H9 (cell line): ENCODE measurements at regions not wholly inside any gene's neighbourhood (a gene's known extent, or its start where the extent isn't known, plus 50 kb on each side); places are given as distances from the start of the nearest gene placed in this dataset.
"Not testable (repeated sequence)": the region's sequence is repeated elsewhere in the genome, so short reads cannot be mapped to it uniquely, and the experiment has no call there.

ENCODE experiments used
- DNase-seq: peaks from one replicate; pipeline ENCODE4 v3.0.0-alpha.2; 2017
- H2AFZ ChIP-seq: one replicate; pipeline ENCODE4 v1.6.1; 2013; ENCODE audit warnings: mild to moderate bottlenecking, low read length, control low read depth, moderate library complexity
- H2AK5ac ChIP-seq: 2 replicates; pipeline ENCODE4 v1.6.1; 2013; ENCODE audit warnings: low read length, control low read depth, mixed read lengths; ENCODE audit not compliant: insufficient read length
- H2BK120ac ChIP-seq: one replicate; pipeline ENCODE4 v1.6.1; 2013; ENCODE audit warnings: low read depth, mild to moderate bottlenecking, low read length, control low read depth, inconsistent platforms; ENCODE audit not compliant: poor library complexity, severe bottlenecking
- H2BK12ac ChIP-seq: 2 replicates; pipeline ENCODE4 v1.6.1; 2013; ENCODE audit warnings: low read length, control low read depth, mixed read lengths, low read depth; ENCODE audit not compliant: insufficient read length
- H2BK15ac ChIP-seq: 2 replicates; pipeline ENCODE4 v1.6.1; 2013; ENCODE audit warnings: low read depth, low read length, control low read depth
- H2BK20ac ChIP-seq: one replicate; pipeline ENCODE4 v1.6.1; 2013; ENCODE audit warnings: low read depth, mild to moderate bottlenecking, low read length, control low read depth, inconsistent platforms; ENCODE audit not compliant: poor library complexity, severe bottlenecking
- H2BK5ac ChIP-seq: 2 replicates; pipeline ENCODE4 v1.6.1; 2013; ENCODE audit warnings: low read length, control low read depth, mixed read lengths; ENCODE audit not compliant: insufficient read length
- H3K14ac ChIP-seq: 2 replicates; pipeline ENCODE4 v1.6.1; 2013; ENCODE audit warnings: low read length, control low read depth; ENCODE audit not compliant: insufficient read depth
- H3K18ac ChIP-seq: 2 replicates; pipeline ENCODE4 v1.6.1; 2013; ENCODE audit warnings: low read depth, mild to moderate bottlenecking, mixed read lengths, low read length, control low read depth; ENCODE audit not compliant: insufficient read length
- H3K23ac ChIP-seq: 2 replicates; pipeline ENCODE4 v1.6.1; 2013; ENCODE audit warnings: low read length, control low read depth, mixed read lengths, low read depth; ENCODE audit not compliant: insufficient read length
- H3K23me2 ChIP-seq: 2 replicates; pipeline ENCODE4 v1.6.1; 2013; ENCODE audit warnings: low read depth, mild to moderate bottlenecking, mixed read lengths, low read length, control low read depth; ENCODE audit not compliant: insufficient read length, poor library complexity, severe bottlenecking
- H3K27ac ChIP-seq: 2 replicates; pipeline ENCODE4 v1.5.1; 2013; ENCODE audit warnings: low read length, control low read depth, mixed read lengths, low read depth; ENCODE audit not compliant: insufficient read length
- H3K27me3 ChIP-seq: 2 replicates; pipeline ENCODE4 v1.6.1; 2013; ENCODE audit warnings: low read length, control low read depth, inconsistent platforms; ENCODE audit not compliant: insufficient read depth
- H3K4ac ChIP-seq: 2 replicates; pipeline ENCODE4 v1.6.1; 2013; ENCODE audit warnings: low read depth, mild to moderate bottlenecking, control low read depth, inconsistent platforms, low read length, moderate library complexity
- H3K4me1 ChIP-seq: 2 replicates; pipeline ENCODE4 v1.6.1; 2013; ENCODE audit warnings: low read length, control low read depth, inconsistent platforms; ENCODE audit not compliant: insufficient read depth
- H3K4me2 ChIP-seq: 2 replicates; pipeline ENCODE4 v1.6.1; 2013; ENCODE audit warnings: low read length, control low read depth, mixed read lengths; ENCODE audit not compliant: insufficient read length, insufficient read depth
- H3K56ac ChIP-seq: 2 replicates; pipeline ENCODE4 v1.6.1; 2013; ENCODE audit warnings: low read depth, mild to moderate bottlenecking, mixed read lengths, low read length, control low read depth; ENCODE audit not compliant: insufficient read length
- H3K79me1 ChIP-seq: 2 replicates; pipeline ENCODE4 v1.6.1; 2013; ENCODE audit warnings: low read depth, mild to moderate bottlenecking, moderate library complexity, low read length, control low read depth, inconsistent platforms; ENCODE audit not compliant: insufficient read depth, poor library complexity, severe bottlenecking
- H3K79me2 ChIP-seq: 2 replicates; pipeline ENCODE4 v1.6.1; 2013; ENCODE audit warnings: low read length, control low read depth, inconsistent platforms; ENCODE audit not compliant: insufficient read depth
- H3K9ac ChIP-seq: 2 replicates; pipeline ENCODE4 v1.6.1; 2013; ENCODE audit warnings: low read length, control low read depth, mixed read lengths; ENCODE audit not compliant: insufficient read length; ENCODE audit errors: extremely low read depth
- H3K9me3 ChIP-seq: one replicate; pipeline ENCODE4 v1.6.1; 2013; ENCODE audit warnings: low read depth, low read length, inconsistent platforms; ENCODE audit not compliant: control insufficient read depth
- H3T11ph ChIP-seq: one replicate; pipeline ENCODE4 v1.6.1; 2013; ENCODE audit warnings: mild to moderate bottlenecking, low read length, control low read depth, inconsistent platforms
- H4K20me1 ChIP-seq: one replicate; pipeline ENCODE4 v1.6.1; 2013; ENCODE audit not compliant: control insufficient read depth, insufficient read length, insufficient read depth
- H4K5ac ChIP-seq: 2 replicates; pipeline ENCODE4 v1.6.1; 2013; ENCODE audit warnings: low read depth, mild to moderate bottlenecking, mixed read lengths, low read length, control low read depth; ENCODE audit not compliant: insufficient read length
- H4K8ac ChIP-seq: replicated peaks from 2 replicates; pipeline ENCODE4 v1.6.1; 2013; ENCODE audit warnings: low read length, control low read depth, mixed read lengths, low read depth; ENCODE audit not compliant: insufficient read length
- H4K91ac ChIP-seq: 2 replicates; pipeline ENCODE4 v1.6.1; 2013; ENCODE audit warnings: low read depth, mild to moderate bottlenecking, moderate library complexity, mixed read lengths, low read length, control low read depth; ENCODE audit not compliant: insufficient read length
- H3K27ac Mint-ChIP-seq, 3 experiments: 2 replicates in 2 of 3; 3 replicates in 1 of 3; pipeline ENCODE4 v1.8.0; 2020 to 2021; ENCODE audit warnings: mixed read lengths in 3 of 3, mild to moderate bottlenecking in 1 of 3, moderate library complexity in 1 of 3
- H3K27me3 Mint-ChIP-seq: 2 replicates; pipeline ENCODE4 v1.8.0; 2021; ENCODE audit warnings: low read depth, mild to moderate bottlenecking, moderate library complexity, mixed read lengths
- H3K36me3 Mint-ChIP-seq, 3 experiments: 2 replicates in 2 of 3; 3 replicates in 1 of 3; pipeline ENCODE4 v1.8.0; 2020 to 2021; ENCODE audit warnings: low read depth in 3 of 3, mixed read lengths in 3 of 3; ENCODE audit not compliant: insufficient read depth in 1 of 3
- H3K4me1 Mint-ChIP-seq, 2 experiments: 2 replicates each; pipeline ENCODE4 v1.8.0; 2020; ENCODE audit warnings: mixed read lengths in 2 of 2
- H3K4me3 Mint-ChIP-seq, 2 experiments: 2 replicates in 1 of 2; 3 replicates in 1 of 2; pipeline ENCODE4 v1.8.0; 2020 to 2021; ENCODE audit warnings: mild to moderate bottlenecking in 2 of 2, mixed read lengths in 2 of 2, moderate library complexity in 1 of 2
- H3K9me3 Mint-ChIP-seq, 2 experiments: 2 replicates in 1 of 2; 3 replicates in 1 of 2; pipeline ENCODE4 v1.8.0; 2020; ENCODE audit warnings: mild to moderate bottlenecking in 2 of 2, mixed read lengths in 2 of 2, moderate library complexity in 1 of 2
- CTCF ChIP-seq: fragments of 200-600 bp; sonication (generic); conservative IDR thresholded peaks from 3 replicates; pipeline ENCODE4 v1.8.0; 2021; ENCODE audit warnings: antibody characterized with exemption, mild to moderate bottlenecking
- WGBS: extraction: QIAGEN DNeasy Blood & Tissue Kit; methylation state at CpG from one replicate; pipeline ENCODE4 v1.1.7; 2013; ENCODE audit warnings: missing lambda C conversion rate, low lambda C conversion rate, mixed read lengths; ENCODE audit not compliant: insufficient read length; ENCODE audit errors: extremely low coverage; 5-methylcytosine and 5-hydroxymethylcytosine counted together

GRCh38 chr14:43665570-43666267, 841.4 kb downstream of the FSCB start:
- no peak for TF ChIP-seq CTCF
- H3K79me1 ChIP-seq: no peaks in the 10 kb centered on the region
- no CpG with 5 or more reads among the region's 9 CpGs for WGBS
- no peaks in the 10 kb centered on the region for H3K79me2 ChIP-seq
- no peak overlapping the region for H2BK20ac ChIP-seq
- H4K91ac ChIP-seq: no peak overlapping the region
- no peak overlapping the region for H2AFZ ChIP-seq
- no peak overlapping the region for H3K56ac ChIP-seq
- H3K18ac ChIP-seq: no peak overlapping the region
- no peak overlapping the region for H2AK5ac ChIP-seq
- H3K23ac ChIP-seq: no peak overlapping the region
- H3K9ac ChIP-seq: no peak overlapping the region
- H3K27ac Mint-ChIP-seq: peak overlapping the region in 1 of 3 experiments; percentile 74; a peak in 1 of 7 replicates
- H2BK5ac ChIP-seq: no peak overlapping the region
- H3T11ph ChIP-seq: no peak overlapping the region
- H4K8ac ChIP-seq: no peak overlapping the region
- no peak overlapping the region for H4K5ac ChIP-seq
- H3K4me1 ChIP-seq: no peaks in the 10 kb centered on the region
- H2BK12ac ChIP-seq: no peak overlapping the region
- H4K20me1 ChIP-seq: no peaks in the 10 kb centered on the region
- no peak overlapping the region for H3K4me2 ChIP-seq
- no peak for DNase-seq
- no peaks in the 10 kb centered on the region for H3K4me1 Mint-ChIP-seq
- no peaks in the 10 kb centered on the region for H3K27me3 ChIP-seq
- H3K27me3 Mint-ChIP-seq: no peaks in the 10 kb centered on the region
- no peak overlapping the region; the same call in 1 of the 2 replicates for H3K14ac ChIP-seq
- no peaks in the 10 kb centered on the region for H3K9me3 ChIP-seq
- no peaks in the 10 kb centered on the region for H3K23me2 ChIP-seq
- H3K4ac ChIP-seq: no peak overlapping the region
- peaks cover 0 to 4% of the 10 kb centered on the region in 2 experiments; a peak in 3 of 5 replicates for H3K9me3 Mint-ChIP-seq
- peaks cover 0 to 5% (median 0%) of the 10 kb centered on the region in 3 experiments; a peak in 2 of 7 replicates for H3K36me3 Mint-ChIP-seq
- H2BK15ac ChIP-seq: no peak overlapping the region
- no peak overlapping the region for H2BK120ac ChIP-seq
- no peak overlapping the region for H3K27ac ChIP-seq
- no peak overlapping the region for H3K4me3 Mint-ChIP-seq

- H4K8ac ChIP-seq, H3K4me2 ChIP-seq, H2AK5ac ChIP-seq, H2BK120ac ChIP-seq, H3K27me3 ChIP-seq, H2BK5ac ChIP-seq, H2BK15ac ChIP-seq, H2BK20ac ChIP-seq, H3K9me3 ChIP-seq, H3K23me2 ChIP-seq, H3K14ac ChIP-seq, H3K18ac ChIP-seq, H3K79me2 ChIP-seq, H3K4me1 ChIP-seq, H3K27ac ChIP-seq, H3K23ac ChIP-seq, H3K4me3 Mint-ChIP-seq, H4K91ac ChIP-seq, H2BK12ac ChIP-seq, H3K9ac ChIP-seq, H3T11ph ChIP-seq, H3K56ac ChIP-seq, H3K4ac ChIP-seq, H4K20me1 ChIP-seq, H4K5ac ChIP-seq, H2AFZ ChIP-seq, H3K27me3 Mint-ChIP-seq, DNase-seq, H3K79me1 ChIP-seq, H3K27ac Mint-ChIP-seq, H3K4me1 Mint-ChIP-seq: not testable (repeated sequence)
- H3K36me3 Mint-ChIP-seq: peaks cover 0 to 18% (median 3%) of the 10 kb centered on the region in 3 experiments; a peak in 4 of 7 replicates
- peaks cover 11 to 13% of the 10 kb centered on the region in 2 experiments; a peak in 4 of 5 replicates for H3K9me3 Mint-ChIP-seq
- no CpG with 5 or more reads among the region's 2 CpGs for whole genome bisulfite sequencing
Observed at GRCh38 chr14:43655194-43655593, 851.9 kb downstream of the FSCB start.
